Body of pancreas (tissue), 4 donors: ENCODE measurements at regions not wholly inside any gene's neighbourhood (a gene's known extent, or its start where the extent isn't known, plus 50 kb on each side); places are given as distances from the start of the nearest gene placed in this dataset.

ENCODE experiments used
- POLR2A ChIP-seq, 3 donors: fragments of 450-650 bp; IDR thresholded peaks; one replicate each; pipeline ENCODE4 v1.6.1; 2016; ENCODE audit warnings: antibody characterized with exemption in 3 of 3, mild to moderate bottlenecking in 2 of 3
- TF ChIP-seq, protein P1 (sequence below), 7 experiments: fragments of 450-650 bp in 4 of 7; fragments of 200-600 bp in 3 of 7; sonication (generic) in 3 of 7; IDR thresholded peaks; one replicate each; pipeline ENCODE4 v1.5.1; 2016 to 2019; ENCODE audit warnings: antibody characterized with exemption in 7 of 7

DNA sequence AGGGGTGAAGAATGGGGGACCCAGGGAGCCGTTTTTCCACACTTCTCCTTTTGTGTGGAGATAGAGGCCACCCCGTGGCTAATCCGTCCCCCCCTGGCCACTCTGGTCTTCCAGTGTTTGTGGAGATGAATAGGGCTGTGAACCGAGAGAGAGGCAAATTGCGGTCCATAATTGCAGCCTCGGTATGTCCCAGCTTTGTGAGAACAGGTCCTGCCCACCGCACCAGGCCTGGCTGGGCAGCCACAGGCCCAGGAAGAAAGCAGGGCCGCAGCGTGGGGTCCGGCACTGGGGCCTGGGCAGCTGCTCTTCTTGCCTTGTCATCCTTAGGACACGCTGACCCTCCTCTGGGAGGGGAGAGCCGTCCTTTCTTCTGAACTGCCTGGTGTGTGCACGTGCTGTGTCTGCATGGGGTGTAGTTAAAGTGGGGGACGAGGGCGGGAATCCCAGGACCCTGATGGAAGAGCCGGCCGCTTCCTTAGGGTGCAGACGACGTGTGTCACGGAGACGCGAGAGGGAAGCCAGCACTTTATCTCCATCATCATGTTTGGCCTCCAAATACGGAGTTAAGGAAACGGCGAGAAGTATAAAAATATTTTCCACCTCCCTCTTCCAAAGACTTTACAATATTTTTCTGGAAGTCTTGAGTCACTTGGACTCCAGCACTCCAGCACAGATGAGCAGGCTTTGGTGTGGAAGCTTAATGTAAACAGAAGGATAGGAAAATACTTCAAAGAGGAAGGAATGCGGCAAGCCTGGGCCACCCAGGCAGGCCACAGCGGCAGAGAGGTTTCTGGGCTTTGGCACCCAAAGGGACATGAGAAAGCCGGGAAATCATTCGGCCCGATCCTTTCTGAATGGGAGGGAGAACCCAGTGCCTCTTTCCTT is 1248.4 kb downstream of the BRD1 start:
- TF ChIP-seq, protein P1, sequence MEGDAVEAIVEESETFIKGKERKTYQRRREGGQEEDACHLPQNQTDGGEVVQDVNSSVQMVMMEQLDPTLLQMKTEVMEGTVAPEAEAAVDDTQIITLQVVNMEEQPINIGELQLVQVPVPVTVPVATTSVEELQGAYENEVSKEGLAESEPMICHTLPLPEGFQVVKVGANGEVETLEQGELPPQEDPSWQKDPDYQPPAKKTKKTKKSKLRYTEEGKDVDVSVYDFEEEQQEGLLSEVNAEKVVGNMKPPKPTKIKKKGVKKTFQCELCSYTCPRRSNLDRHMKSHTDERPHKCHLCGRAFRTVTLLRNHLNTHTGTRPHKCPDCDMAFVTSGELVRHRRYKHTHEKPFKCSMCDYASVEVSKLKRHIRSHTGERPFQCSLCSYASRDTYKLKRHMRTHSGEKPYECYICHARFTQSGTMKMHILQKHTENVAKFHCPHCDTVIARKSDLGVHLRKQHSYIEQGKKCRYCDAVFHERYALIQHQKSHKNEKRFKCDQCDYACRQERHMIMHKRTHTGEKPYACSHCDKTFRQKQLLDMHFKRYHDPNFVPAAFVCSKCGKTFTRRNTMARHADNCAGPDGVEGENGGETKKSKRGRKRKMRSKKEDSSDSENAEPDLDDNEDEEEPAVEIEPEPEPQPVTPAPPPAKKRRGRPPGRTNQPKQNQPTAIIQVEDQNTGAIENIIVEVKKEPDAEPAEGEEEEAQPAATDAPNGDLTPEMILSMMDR (IDR thresholded peaks at IDR 0.05): no peak
- no peak for TF ChIP-seq POLR2A (IDR thresholded peaks at IDR 0.05)
